Fibroblast of gingiva (primary cell): ENCODE measurements at regions not wholly inside any gene's neighbourhood (a gene's known extent, or its start where the extent isn't known, plus 50 kb on each side); places are given as distances from the start of the nearest gene placed in this dataset.

Experiments used
- DNase-seq: peaks from one replicate; pipeline ENCODE4 v3.0.0-alpha.2; 2011; ENCODE audit warnings: low read depth

GRCh38 chr17:6325051-6325450 lies 109.9 kb downstream of the AIPL1 start:
- no peak for DNase-seq

GRCh38 chr17:6323626-6324356 lies 111.1 kb downstream of the AIPL1 start:
- DNase-seq = no peak

- DNase-seq = no peak
Measured at GRCh38 chr17:6322316-6322715, 112.6 kb downstream of the AIPL1 start.

- no peak for DNase-seq
Measured at GRCh38 chr17:6314311-6314710, 120.6 kb downstream of the AIPL1 start.

GRCh38 chr17:6313835-6314234 lies 121.1 kb downstream of the AIPL1 start:
- DNase-seq = no peak

- DNase-seq = no peak
Measured at GRCh38 chr17:6306820-6307219, 128.1 kb downstream of the AIPL1 start.

- no peak for DNase-seq
Measured at GRCh38 chr17:6305613-6306360, 129.1 kb downstream of the AIPL1 start.

GRCh38 chr17:6304894-6305612 lies 129.9 kb downstream of the AIPL1 start:
- no peak for DNase-seq

GRCh38 chr17:6303664-6304063 lies 131.3 kb downstream of the AIPL1 start:
- DNase-seq = no peak

GRCh38 chr17:6299275-6299674 lies 135.6 kb downstream of the AIPL1 start:
- DNase-seq = no peak

- DNase-seq = no peak
Measured at GRCh38 chr17:6297960-6298359, 137.0 kb downstream of the AIPL1 start.

- DNase-seq = no peak
Measured at GRCh38 chr17:6297119-6297518, 137.8 kb downstream of the AIPL1 start.

GRCh38 chr17:6290488-6291196 lies 144.3 kb downstream of the AIPL1 start:
- no peak for DNase-seq

- DNase-seq = no peak
Measured at GRCh38 chr17:6286233-6286632, 148.7 kb downstream of the AIPL1 start.

- no peak for DNase-seq
Measured at GRCh38 chr17:6285486-6285885, 149.4 kb downstream of the AIPL1 start.

- DNase-seq = no peak
Measured at GRCh38 chr17:6279659-6280058, 155.3 kb downstream of the AIPL1 start.

GRCh38 chr17:6278376-6278775 lies 156.5 kb downstream of the AIPL1 start:
- no peak for DNase-seq

- DNase-seq = no peak
Measured at GRCh38 chr17:6276711-6277110, 158.2 kb downstream of the AIPL1 start.

GRCh38 chr17:6274310-6274709 lies 160.6 kb downstream of the AIPL1 start:
- no peak for DNase-seq

- no peak for DNase-seq
Measured at GRCh38 chr17:6269478-6269877, 165.4 kb downstream of the AIPL1 start.

GRCh38 chr17:6261466-6261865 lies 173.5 kb downstream of the AIPL1 start:
- DNase-seq = no peak

GRCh38 chr17:6259899-6260298 lies 175.0 kb downstream of the AIPL1 start:
- DNase-seq = no peak
